HG03045 (cell line): ENCODE measurements at regions not wholly inside any gene's neighbourhood (a gene's known extent, or its start where the extent isn't known, plus 50 kb on each side); places are given as distances from the start of the nearest gene placed in this dataset.

Experiments used
- ATAC-seq: cut with Tn5 transposase; IDR thresholded peaks from one replicate; pipeline ENCODE4 v1.9.1; 2021; ENCODE audit warnings: mild to moderate bottlenecking, moderate library complexity; ENCODE audit not compliant: unreplicated experiment

- ATAC-seq: no peak
Observed at GRCh38 chr4:29521281-29521680, 1198.9 kb upstream of the PCDH7 start.

GRCh38 chr4:29536745-29537144 is 1183.4 kb upstream of the PCDH7 start:
- ATAC-seq: no peak

GRCh38 chr4:29538889-29539646 is 1181.1 kb upstream of the PCDH7 start:
- ATAC-seq: no peak

GRCh38 chr4:29540439-29541102 is 1179.6 kb upstream of the PCDH7 start:
- ATAC-seq: no peak

GRCh38 chr4:29541757-29542156 is 1178.4 kb upstream of the PCDH7 start:
- ATAC-seq: no peak

GRCh38 chr4:29549342-29549741 is 1170.8 kb upstream of the PCDH7 start:
- no peak for ATAC-seq

GRCh38 chr4:29551821-29552220 is 1168.3 kb upstream of the PCDH7 start:
- no peak for ATAC-seq

- no peak for ATAC-seq
Observed at GRCh38 chr4:29553846-29554245, 1166.3 kb upstream of the PCDH7 start.

GRCh38 chr4:29558789-29559188 is 1161.4 kb upstream of the PCDH7 start:
- ATAC-seq: no peak

GRCh38 chr4:29559286-29559685 is 1160.9 kb upstream of the PCDH7 start:
- ATAC-seq: no peak

GRCh38 chr4:29560452-29560851 is 1159.7 kb upstream of the PCDH7 start:
- no peak for ATAC-seq

GRCh38 chr4:29565256-29565655 is 1154.9 kb upstream of the PCDH7 start:
- no peak for ATAC-seq

- no peak for ATAC-seq
Observed at GRCh38 chr4:29566371-29566770, 1153.8 kb upstream of the PCDH7 start.

- ATAC-seq: no peak
Observed at GRCh38 chr4:29571322-29571721, 1148.8 kb upstream of the PCDH7 start.

GRCh38 chr4:29578329-29578728 is 1141.8 kb upstream of the PCDH7 start:
- ATAC-seq: no peak

- no peak for ATAC-seq
Observed at GRCh38 chr4:29581457-29581856, 1138.7 kb upstream of the PCDH7 start.

- no peak for ATAC-seq
Observed at GRCh38 chr4:29588617-29589016, 1131.6 kb upstream of the PCDH7 start.

- no peak for ATAC-seq
Observed at GRCh38 chr4:29596228-29596627, 1123.9 kb upstream of the PCDH7 start.

- ATAC-seq: no peak
Observed at GRCh38 chr4:29619168-29619567, 1101.0 kb upstream of the PCDH7 start.

GRCh38 chr4:29632199-29632598 is 1088.0 kb upstream of the PCDH7 start:
- ATAC-seq: no peak

GRCh38 chr4:29636961-29637360 is 1083.2 kb upstream of the PCDH7 start:
- no peak for ATAC-seq

GRCh38 chr4:29653221-29653620 is 1066.9 kb upstream of the PCDH7 start:
- ATAC-seq: no peak

GRCh38 chr4:29680644-29681043 is 1039.5 kb upstream of the PCDH7 start:
- no peak for ATAC-seq
